ENCODE measurements at regions not wholly inside any gene's neighbourhood (a gene's known extent, or its start where the extent isn't known, plus 50 kb on each side); places are given as distances from the start of the nearest gene placed in this dataset.

DNA sequence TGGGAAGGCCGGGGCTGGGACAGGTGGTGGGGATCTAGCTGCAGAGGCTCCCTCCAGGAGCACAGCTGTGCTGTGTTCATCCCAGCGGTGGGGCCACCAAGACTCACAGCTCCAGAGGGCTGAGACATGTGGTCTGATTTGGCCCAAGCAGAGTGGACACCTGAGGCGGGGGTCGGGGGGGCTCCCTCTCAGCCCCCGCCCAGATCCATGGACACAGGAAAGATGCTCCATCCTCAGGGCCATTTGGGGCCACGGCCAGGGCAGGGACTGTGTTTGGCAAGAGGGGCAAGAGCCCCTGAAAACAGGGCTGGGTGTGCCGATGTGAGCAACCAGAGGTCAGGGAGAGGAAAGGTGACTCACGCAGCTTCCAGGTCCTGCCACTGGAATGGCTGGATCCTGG lies 219.4 kb downstream of the BRD1 start:
- TF ChIP-seq EZH2phosphoT487 (IDR thresholded peaks at IDR 0.05; ENCODE audit: insufficient read depth, low read depth): no peak
- TF ChIP-seq EZH2 (IDR thresholded peaks at IDR 0.05; ENCODE audit: insufficient read depth, poor library complexity, severe bottlenecking): no peak
